ENCODE measurements at regions not wholly inside any gene's neighbourhood (a gene's known extent, or its start where the extent isn't known, plus 50 kb on each side); places are given as distances from the start of the nearest gene placed in this dataset.

- no peak overlapping the region for H3K9ac ChIP-seq (ENCODE audit: low read length)
- H3K23ac ChIP-seq (ENCODE audit: low read length) = no peak overlapping the region
- no peak overlapping the region for H2AK5ac ChIP-seq (ENCODE audit: low read length)
- no peak overlapping the region for H3K27ac ChIP-seq (ENCODE audit: low read depth, low read length)
- no CpG with 5 or more reads among the region's 5 CpGs for WGBS (ENCODE audit: extremely low coverage, insufficient coverage, insufficient read length)
- H2BK120ac ChIP-seq (ENCODE audit: insufficient read depth, low read length, poor library complexity) = no peak overlapping the region
- H2BK12ac ChIP-seq (ENCODE audit: low read length) = no peak overlapping the region
- DNase-seq = no peak
- no peak overlapping the region for H3K14ac ChIP-seq (ENCODE audit: low read length)
- H3K79me1 ChIP-seq (ENCODE audit: low read length) = no peaks in the 10 kb centered on the region
- H2AFZ ChIP-seq (ENCODE audit: insufficient read depth, low read length, poor library complexity) = no peak overlapping the region
- no peak overlapping the region for H3K18ac ChIP-seq (ENCODE audit: low read length)
- H4K12ac ChIP-seq (ENCODE audit: low read depth, low read length) = no peak overlapping the region
- H3K4me1 ChIP-seq (ENCODE audit: control insufficient read depth in 1 of 2, insufficient read depth in 2 of 2, low read length in 2 of 2) = no peaks in the 10 kb centered on the region
- no peak overlapping the region for H3K4ac ChIP-seq (ENCODE audit: low read depth, low read length)
- peaks cover 3% of the 10 kb centered on the region for H3K27me3 ChIP-seq (ENCODE audit: insufficient read depth, low read length)
- H3K36me3 ChIP-seq (ENCODE audit: control insufficient read depth in 1 of 2, insufficient read depth in 2 of 2, low read length in 2 of 2) = no peaks in the 10 kb centered on the region
- no peak overlapping the region for H4K8ac ChIP-seq (ENCODE audit: low read depth, low read length)
- no peaks in the 10 kb centered on the region for H3K79me2 ChIP-seq (ENCODE audit: control insufficient read depth, insufficient read depth, low read length, poor library complexity)
- H3K4me3 ChIP-seq (ENCODE audit: low read depth, low read length) = no peak overlapping the region
- H4K91ac ChIP-seq (ENCODE audit: low read depth, low read length) = no peak overlapping the region
- H2BK5ac ChIP-seq (ENCODE audit: low read depth, low read length, poor library complexity) = no peak overlapping the region
- H3K9me3 ChIP-seq (ENCODE audit: insufficient read depth, low read depth, low read length) = peaks cover 4% of the 10 kb centered on the region
- H3K4me2 ChIP-seq (ENCODE audit: low read length) = no peak overlapping the region
These were observed 163.6 kb downstream of the NRN1 start for GRCh38 chr6:5843078-5843477.

DNA sequence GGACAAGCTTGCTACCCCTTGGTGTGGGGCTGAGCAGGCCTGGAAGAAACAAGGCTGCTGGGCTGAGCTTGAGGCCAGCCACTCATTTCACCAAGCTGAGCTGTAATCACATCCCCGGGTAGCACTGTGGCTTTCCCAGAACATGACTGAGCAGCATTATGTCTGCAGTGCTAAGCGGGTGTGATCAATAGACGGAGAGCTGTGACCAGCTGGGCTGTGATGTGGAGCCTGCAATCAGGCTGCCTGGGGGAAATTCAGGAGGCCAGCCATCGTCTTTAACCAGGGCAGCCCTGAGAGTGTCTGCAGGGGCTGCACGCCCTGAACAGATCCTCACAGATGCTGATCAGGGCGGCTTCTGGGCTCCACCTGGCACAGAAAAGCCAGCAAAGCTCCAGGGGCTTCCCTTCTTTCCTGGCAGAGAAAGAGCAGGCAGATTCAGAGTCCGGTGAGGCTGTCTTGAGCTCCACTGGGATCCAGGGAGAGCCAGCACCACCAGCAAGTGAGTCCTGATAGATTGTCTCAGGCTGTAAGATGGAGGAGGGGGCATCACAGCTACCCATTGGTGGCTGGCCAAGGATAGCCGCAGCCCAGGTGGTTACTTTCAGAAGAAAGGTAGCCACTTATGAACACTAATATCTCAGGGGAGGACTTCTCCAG lies 165.9 kb downstream of the NRN1 start:
- H3K4me1 ChIP-seq (ENCODE audit: control insufficient read depth in 1 of 2, insufficient read depth in 2 of 2, low read length in 2 of 2) = no peaks in the 10 kb centered on the region
- peak overlapping the region; percentile 49 for H3K4me3 ChIP-seq (ENCODE audit: low read depth, low read length)
- H3K9ac ChIP-seq (ENCODE audit: low read length) = no peak overlapping the region
- H2AK5ac ChIP-seq (ENCODE audit: low read length) = no peak overlapping the region
- no peak overlapping the region for H2AFZ ChIP-seq (ENCODE audit: insufficient read depth, low read length, poor library complexity)
- no peak overlapping the region for H3K18ac ChIP-seq (ENCODE audit: low read length)
- H4K12ac ChIP-seq (ENCODE audit: low read depth, low read length) = no peak overlapping the region
- H3K9me3 ChIP-seq (ENCODE audit: insufficient read depth, low read depth, low read length) = peaks cover 2% of the 10 kb centered on the region
- no peak overlapping the region for H3K23ac ChIP-seq (ENCODE audit: low read length)
- H2BK120ac ChIP-seq (ENCODE audit: insufficient read depth, low read length, poor library complexity) = no peak overlapping the region
- no peaks in the 10 kb centered on the region for H3K36me3 ChIP-seq (ENCODE audit: control insufficient read depth in 1 of 2, insufficient read depth in 2 of 2, low read length in 2 of 2)
- no peak for DNase-seq
- H3K4me2 ChIP-seq (ENCODE audit: low read length) = no peak overlapping the region
- H2BK5ac ChIP-seq (ENCODE audit: low read depth, low read length, poor library complexity) = no peak overlapping the region
- peaks cover 3% of the 10 kb centered on the region for H3K27me3 ChIP-seq (ENCODE audit: insufficient read depth, low read length)
- H3K14ac ChIP-seq (ENCODE audit: low read length) = no peak overlapping the region
- H4K91ac ChIP-seq (ENCODE audit: low read depth, low read length) = no peak overlapping the region
- WGBS (ENCODE audit: extremely low coverage, insufficient coverage, insufficient read length) = no CpG with 5 or more reads among the region's 8 CpGs
- H3K79me2 ChIP-seq (ENCODE audit: control insufficient read depth, insufficient read depth, low read length, poor library complexity) = no peaks in the 10 kb centered on the region
- H3K4ac ChIP-seq (ENCODE audit: low read depth, low read length) = no peak overlapping the region
- no peak overlapping the region for H4K8ac ChIP-seq (ENCODE audit: low read depth, low read length)
- no peak overlapping the region for H3K27ac ChIP-seq (ENCODE audit: low read depth, low read length)
- no peaks in the 10 kb centered on the region for H3K79me1 ChIP-seq (ENCODE audit: low read length)
- no peak overlapping the region for H2BK12ac ChIP-seq (ENCODE audit: low read length)

DNA sequence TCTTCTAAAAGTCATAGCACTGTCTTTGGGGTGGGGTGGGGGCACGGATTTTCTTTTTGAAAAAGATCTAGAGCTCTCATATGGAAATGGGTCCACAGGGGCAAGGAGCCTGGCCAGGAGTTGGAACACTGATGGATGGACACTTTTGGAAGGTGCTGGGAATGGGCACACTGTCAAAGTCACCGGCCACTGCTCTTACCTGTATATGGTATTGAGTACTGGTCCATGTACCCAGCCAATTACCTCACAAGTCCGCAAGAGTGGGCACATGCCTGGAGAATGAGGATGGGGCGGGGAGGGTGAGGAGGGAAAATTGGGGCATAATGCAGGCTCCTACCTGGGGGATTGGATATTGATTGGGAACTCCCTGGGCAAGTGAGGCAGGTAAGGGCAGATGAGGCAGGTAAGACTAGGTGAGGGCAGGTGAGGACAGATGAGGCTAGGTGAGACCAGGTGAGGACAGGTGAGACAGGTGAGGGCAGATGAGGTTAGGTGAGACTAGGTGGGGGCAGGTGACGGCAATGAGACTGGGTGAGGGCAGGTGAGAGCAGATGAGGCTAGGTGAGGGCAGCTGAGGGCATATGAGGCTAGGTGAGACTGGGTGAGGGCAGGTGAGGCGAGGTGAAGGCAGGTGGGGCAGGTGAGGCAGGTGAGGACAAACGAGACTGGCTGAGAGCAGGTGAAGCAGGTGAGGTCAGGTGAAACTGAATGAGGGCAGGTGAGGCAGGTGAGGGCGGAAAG lies 167.9 kb downstream of the NRN1 start:
- WGBS (ENCODE audit: extremely low coverage, insufficient coverage, insufficient read length) = no CpG with 5 or more reads among the region's 8 CpGs
- DNase-seq = peak in 1 of 2 donors; percentile 4
- Histone ChIP-seq H4K8ac (ENCODE audit: low read depth, low read length) (no peak overlapping the region), H2BK12ac (ENCODE audit: low read length) (no peak overlapping the region), H3K23ac (ENCODE audit: low read length) (peak overlapping the region; percentile 25), H3K79me2 (ENCODE audit: control insufficient read depth, insufficient read depth, low read length, poor library complexity) (no peaks in the 10 kb centered on the region), H3K27ac (ENCODE audit: low read depth, low read length) (no peak overlapping the region), H3K27me3 (ENCODE audit: insufficient read depth, low read length) (peaks cover 3% of the 10 kb centered on the region), H3K79me1 (ENCODE audit: low read length) (no peaks in the 10 kb centered on the region), H3K4ac (ENCODE audit: low read depth, low read length) (no peak overlapping the region), H3K18ac (ENCODE audit: low read length) (no peak overlapping the region), H3K4me3 (ENCODE audit: low read depth, low read length) (no peak overlapping the region), H3K14ac (ENCODE audit: low read length) (no peak overlapping the region), H3K4me1 (ENCODE audit: control insufficient read depth in 1 of 2, insufficient read depth in 2 of 2, low read length in 2 of 2) (no peaks in the 10 kb centered on the region), H3K36me3 (ENCODE audit: control insufficient read depth in 1 of 2, insufficient read depth in 2 of 2, low read length in 2 of 2) (no peaks in the 10 kb centered on the region), H2BK5ac (ENCODE audit: low read depth, low read length, poor library complexity) (no peak overlapping the region), H4K12ac (ENCODE audit: low read depth, low read length) (no peak overlapping the region), H2AFZ (ENCODE audit: insufficient read depth, low read length, poor library complexity) (no peak overlapping the region), H2BK120ac (ENCODE audit: insufficient read depth, low read length, poor library complexity) (no peak overlapping the region), H3K4me2 (ENCODE audit: low read length) (no peak overlapping the region), H2AK5ac (ENCODE audit: low read length) (no peak overlapping the region), H3K9me3 (ENCODE audit: insufficient read depth, low read depth, low read length) (peaks cover 4% of the 10 kb centered on the region), H4K91ac (ENCODE audit: low read depth, low read length) (no peak overlapping the region), H3K9ac (ENCODE audit: low read length) (no peak overlapping the region)

DNA sequence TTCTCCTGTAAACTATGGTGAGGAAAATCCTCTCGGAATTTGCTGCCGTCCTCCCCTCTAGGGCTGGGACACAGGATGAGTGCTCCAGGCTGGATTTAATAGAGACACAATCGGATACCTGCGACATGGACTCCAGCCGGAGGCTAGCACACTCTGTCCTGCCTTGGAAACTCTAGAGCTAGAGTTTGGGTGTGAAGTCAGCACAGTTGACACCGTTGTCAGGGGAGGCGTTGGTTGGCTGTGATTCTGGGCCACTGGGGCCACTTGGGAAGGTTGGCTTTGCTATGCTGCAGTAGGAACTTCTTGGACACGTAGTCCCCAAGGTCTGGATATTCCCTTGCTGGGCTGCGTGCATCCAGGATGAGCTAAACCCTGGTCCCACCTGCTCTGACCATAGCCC lies 169.4 kb downstream of the NRN1 start:
- no peak overlapping the region for H2BK12ac ChIP-seq (ENCODE audit: low read length)
- WGBS (ENCODE audit: extremely low coverage, insufficient coverage, insufficient read length) = no CpG with 5 or more reads among the region's 9 CpGs

More for the DNA sequence above, 169.4 kb downstream of the NRN1 start:
- H3K27me3 ChIP-seq (ENCODE audit: insufficient read depth, low read length) = peaks cover 3% of the 10 kb centered on the region
- H3K4me2 ChIP-seq (ENCODE audit: low read length) = no peak overlapping the region
- H3K4me3 ChIP-seq (ENCODE audit: low read depth, low read length) = no peak overlapping the region
- H3K79me1 ChIP-seq (ENCODE audit: low read length) = no peaks in the 10 kb centered on the region
- no peak overlapping the region for H3K27ac ChIP-seq (ENCODE audit: low read depth, low read length)
- H4K8ac ChIP-seq (ENCODE audit: low read depth, low read length) = no peak overlapping the region
- H3K4ac ChIP-seq (ENCODE audit: low read depth, low read length) = no peak overlapping the region
- peaks cover 8% of the 10 kb centered on the region for H3K9me3 ChIP-seq (ENCODE audit: insufficient read depth, low read depth, low read length)
- H3K36me3 ChIP-seq (ENCODE audit: control insufficient read depth in 1 of 2, insufficient read depth in 2 of 2, low read length in 2 of 2) = no peaks in the 10 kb centered on the region
- no peak overlapping the region for H3K14ac ChIP-seq (ENCODE audit: low read length)
- DNase-seq = no peak
- no peak overlapping the region for H2AFZ ChIP-seq (ENCODE audit: insufficient read depth, low read length, poor library complexity)
- H3K4me1 ChIP-seq (ENCODE audit: control insufficient read depth in 1 of 2, insufficient read depth in 2 of 2, low read length in 2 of 2) = no peaks in the 10 kb centered on the region
- H2AK5ac ChIP-seq (ENCODE audit: low read length) = no peak overlapping the region
- H3K18ac ChIP-seq (ENCODE audit: low read length) = no peak overlapping the region
- H3K9ac ChIP-seq (ENCODE audit: low read length) = no peak overlapping the region
- H3K23ac ChIP-seq (ENCODE audit: low read length) = no peak overlapping the region
- no peak overlapping the region for H2BK5ac ChIP-seq (ENCODE audit: low read depth, low read length, poor library complexity)
- H3K79me2 ChIP-seq (ENCODE audit: control insufficient read depth, insufficient read depth, low read length, poor library complexity) = no peaks in the 10 kb centered on the region
- no peak overlapping the region for H4K12ac ChIP-seq (ENCODE audit: low read depth, low read length)
- H2BK120ac ChIP-seq (ENCODE audit: insufficient read depth, low read length, poor library complexity) = no peak overlapping the region
- H4K91ac ChIP-seq (ENCODE audit: low read depth, low read length) = no peak overlapping the region

All from trophoblast cell (in vitro differentiated cells and primary cell).